Left colon (tissue), 2 donors: ENCODE measurements at regions not wholly inside any gene's neighbourhood (a gene's known extent, or its start where the extent isn't known, plus 50 kb on each side); places are given as distances from the start of the nearest gene placed in this dataset.

Experiments used
- ATAC-seq: fragments of 200-7000 bp; cut with Tn5 transposase; one replicate; pipeline ENCODE4 v1.9.1; 2020; ENCODE audit warnings: mild to moderate bottlenecking, moderate library complexity
- DNase-seq, 2 donors: peaks; one replicate each; pipeline ENCODE4 v3.0.0-alpha.2; 2020
- intact Hi-C, 2 donors: fragments of 100-400 bp; cut with DNase I in 1 of 2; cut with micrococcal nuclease in 1 of 2; formaldehyde crosslinking; loops; one replicate each; pipeline versions ENCODE4 v1.11.2 to v1.14.0; 2022; cut with DNase I, micrococcal nuclease
- donor health status: DM: no; HTN: no; CAD: no.
- donor health status: DM: yes; HTN: yes; CAD: no.

GRCh38 chr6:168961264-168961656 lies 292.4 kb downstream of the THBS2 start:
- no peak for DNase-seq
- intact Hi-C loops: no loop called here
- ATAC-seq: no peak

- DNase-seq (no peak), ATAC-seq (no peak)
- intact Hi-C loops: no loop called here
These were observed 292.9 kb downstream of the THBS2 start for GRCh38 chr6:168960551-168961263.

DNA sequence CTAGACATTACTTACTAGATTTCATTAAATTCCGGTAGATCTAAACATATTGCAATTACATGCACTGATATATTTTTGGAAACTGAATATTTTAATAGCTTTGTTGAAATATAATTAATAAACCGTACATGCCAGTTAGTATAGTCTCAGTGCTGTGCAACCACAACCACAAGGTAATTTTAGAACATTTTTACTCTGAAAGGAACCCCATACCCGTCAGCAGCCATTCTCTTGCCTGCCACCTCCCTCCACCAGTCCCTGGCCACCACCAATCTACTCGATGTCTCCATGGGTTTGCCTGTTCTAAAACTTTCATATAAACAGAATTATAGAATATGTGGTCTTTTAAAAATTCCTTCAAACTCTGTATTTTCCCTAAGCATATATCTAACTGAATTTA lies 293.9 kb downstream of the THBS2 start:
- no peak for DNase-seq
- intact Hi-C loops: no loop called here
- ATAC-seq: no peak

- peak; percentile 95 for ATAC-seq
- intact Hi-C loops: no loop called here
- DNase-seq: peak; percentile 69 to 72
These were observed 296.5 kb downstream of the THBS2 start for GRCh38 chr6:168956884-168957730.

DNA sequence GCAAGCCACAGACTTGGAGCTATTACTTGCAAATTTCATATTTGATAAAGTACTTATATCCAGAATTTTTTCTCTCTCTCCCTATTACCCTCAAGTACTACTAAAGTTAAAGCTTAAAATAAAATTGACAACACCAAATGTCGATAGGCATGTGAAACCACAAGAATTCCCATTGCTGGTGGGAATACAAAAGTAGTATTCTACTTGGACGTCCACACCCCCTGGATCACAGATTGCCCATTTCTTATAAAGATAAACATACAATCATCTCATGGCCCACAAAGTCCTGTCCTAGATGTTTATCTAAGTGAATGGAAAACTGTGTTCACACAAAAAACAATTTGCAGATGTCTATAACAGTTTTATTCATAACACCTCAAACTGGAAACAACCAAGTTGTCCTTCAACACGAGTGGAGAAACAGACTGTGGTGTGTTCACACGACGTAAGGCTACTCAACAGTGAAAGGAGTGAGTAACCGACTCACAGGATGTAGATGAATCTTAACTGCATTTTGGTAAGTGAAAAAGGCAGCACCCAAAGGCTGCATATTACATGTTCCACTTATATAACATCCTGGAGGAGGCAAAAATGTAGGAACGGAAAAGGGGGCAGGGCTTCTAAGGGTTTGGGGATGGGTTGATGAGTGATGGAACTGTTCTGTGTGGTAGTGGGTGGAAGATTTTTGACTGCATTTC lies 297.4 kb downstream of the THBS2 start:
- DNase-seq (no peak), ATAC-seq (no peak)
- intact Hi-C loops: no loop called here

GRCh38 chr6:168953461-168953860 lies 300.2 kb downstream of the THBS2 start:
- ATAC-seq (no peak), DNase-seq (no peak)
- intact Hi-C loops: no loop called here

DNA sequence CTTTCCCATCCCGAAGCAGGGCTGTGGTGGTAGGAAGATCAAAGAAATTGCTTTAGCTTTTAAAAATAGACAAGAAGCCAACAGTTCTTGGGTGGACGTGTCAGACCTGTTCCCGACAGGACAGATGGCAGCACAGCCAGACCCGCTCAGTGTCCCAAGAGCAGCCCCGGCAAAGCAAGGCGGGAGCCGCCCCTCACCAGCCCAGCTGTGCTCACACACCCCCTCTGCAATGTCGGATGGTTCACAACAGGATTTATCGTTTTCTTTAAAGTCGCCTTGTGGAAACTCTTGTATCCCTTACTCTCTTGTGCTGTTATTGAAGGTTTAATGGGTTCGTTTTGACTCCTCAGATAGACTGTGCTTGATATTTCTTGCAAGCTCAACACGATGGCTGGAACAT lies 302.4 kb downstream of the THBS2 start:
- intact Hi-C loops: no loop called here
- ATAC-seq: no peak
- DNase-seq: no peak

DNA sequence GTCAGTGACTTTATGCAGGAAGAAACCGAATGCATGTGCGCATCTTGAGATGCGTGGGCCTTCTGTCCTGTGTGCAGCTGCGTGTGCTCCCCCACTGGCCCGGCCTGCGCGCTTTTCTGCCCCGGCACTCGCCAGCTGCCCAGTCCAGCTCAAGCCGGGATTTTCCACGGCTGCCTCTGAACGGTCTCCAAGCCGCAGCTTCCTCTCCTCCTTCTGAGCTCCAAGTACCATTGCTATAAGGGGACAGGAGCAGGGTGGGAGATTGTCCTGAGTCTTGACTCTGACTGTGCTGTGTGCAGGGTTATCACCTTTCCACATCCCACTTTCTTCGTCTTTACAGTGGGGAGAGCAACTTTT lies 302.8 kb downstream of the THBS2 start:
- DNase-seq (no peak), ATAC-seq (no peak)
- intact Hi-C loops: no loop called here

- intact Hi-C loops: no loop called here
- ATAC-seq (no peak), DNase-seq (no peak)
These were observed 303.4 kb downstream of the THBS2 start for GRCh38 chr6:168949981-168950857.

GRCh38 chr6:168948990-168949531 lies 304.6 kb downstream of the THBS2 start:
- intact Hi-C loops: no loop called here
- DNase-seq (no peak), ATAC-seq (no peak)

DNA sequence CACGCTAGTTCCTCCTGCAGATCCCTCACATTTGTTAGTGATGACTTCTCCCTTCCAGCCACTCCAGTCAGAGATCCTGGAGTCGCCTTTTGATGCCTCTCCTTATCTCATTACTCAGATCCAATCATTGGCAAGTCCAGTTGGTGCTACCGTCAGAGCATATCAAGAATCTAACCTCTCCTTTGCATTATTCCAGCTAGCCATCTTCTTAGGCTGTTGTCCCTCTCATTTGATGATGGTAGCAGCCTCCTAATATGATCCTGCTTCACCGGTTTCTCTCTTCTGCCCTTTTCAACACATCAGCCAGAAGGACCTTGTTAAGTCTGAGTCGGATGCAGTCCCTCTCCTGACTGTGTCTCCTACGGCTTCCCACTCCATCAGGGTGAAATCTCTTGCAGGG lies 305.6 kb downstream of the THBS2 start:
- ATAC-seq (no peak), DNase-seq (no peak)
- intact Hi-C loops: no loop called here

GRCh38 chr6:168943231-168943905 lies 310.3 kb downstream of the THBS2 start:
- intact Hi-C loops: no loop called here

GRCh38 chr6:168942646-168943045 lies 311.0 kb downstream of the THBS2 start:
- intact Hi-C loops: no loop called here
- no peak for ATAC-seq

More at GRCh38 chr6:168943231-168943905, 310.3 kb downstream of the THBS2 start:
- ATAC-seq (no peak), DNase-seq (no peak)

DNA sequence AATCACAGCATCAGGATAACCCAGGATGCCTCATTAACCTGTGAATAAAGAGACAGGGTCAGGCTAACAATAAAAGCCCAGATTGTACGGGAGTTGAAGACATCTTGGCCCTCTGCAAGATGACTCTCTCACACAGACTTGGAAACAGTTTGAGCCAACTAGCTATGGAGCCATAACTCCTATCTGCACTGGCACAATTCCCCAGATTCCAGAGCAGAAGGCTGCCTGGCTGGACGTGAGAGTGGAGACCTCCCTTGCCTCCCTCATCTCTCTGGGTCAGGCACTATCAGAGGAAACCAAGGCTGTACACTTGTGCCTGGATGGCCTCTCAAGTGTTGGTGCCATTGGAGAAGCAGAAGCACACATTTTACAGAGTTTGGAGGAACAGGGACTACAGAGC lies 312.6 kb downstream of the THBS2 start:
- ATAC-seq: no peak

More at GRCh38 chr6:168942646-168943045, 311.0 kb downstream of the THBS2 start:
- DNase-seq: no peak

GRCh38 chr6:168939796-168940195 lies 313.9 kb downstream of the THBS2 start:
- ATAC-seq (no peak), DNase-seq (no peak)
- intact Hi-C loops: no loop called here

More for the DNA sequence above, 312.6 kb downstream of the THBS2 start:
- intact Hi-C loops: no loop called here
- DNase-seq: no peak

DNA sequence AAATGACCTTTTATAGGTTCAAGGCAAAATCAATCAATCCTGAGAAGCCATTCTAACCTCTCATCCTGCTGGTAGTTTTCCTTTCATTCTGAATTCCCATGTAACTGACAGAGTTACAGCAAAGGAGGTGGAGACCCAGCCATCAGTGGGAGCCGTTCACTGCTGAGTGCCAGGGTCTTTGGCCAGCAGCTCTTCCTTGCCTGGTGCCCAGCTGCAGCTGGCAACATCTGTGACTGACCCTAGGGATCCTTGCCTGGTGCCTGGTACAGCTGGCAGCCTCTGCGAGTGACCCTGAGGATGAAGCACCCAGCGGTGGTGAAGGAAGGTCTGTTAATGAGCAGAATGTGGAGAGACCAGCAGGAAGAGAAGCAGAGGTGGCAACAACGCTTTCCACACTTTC lies 314.6 kb downstream of the THBS2 start:
- DNase-seq: no peak
- intact Hi-C loops: no loop called here
- ATAC-seq: no peak

DNA sequence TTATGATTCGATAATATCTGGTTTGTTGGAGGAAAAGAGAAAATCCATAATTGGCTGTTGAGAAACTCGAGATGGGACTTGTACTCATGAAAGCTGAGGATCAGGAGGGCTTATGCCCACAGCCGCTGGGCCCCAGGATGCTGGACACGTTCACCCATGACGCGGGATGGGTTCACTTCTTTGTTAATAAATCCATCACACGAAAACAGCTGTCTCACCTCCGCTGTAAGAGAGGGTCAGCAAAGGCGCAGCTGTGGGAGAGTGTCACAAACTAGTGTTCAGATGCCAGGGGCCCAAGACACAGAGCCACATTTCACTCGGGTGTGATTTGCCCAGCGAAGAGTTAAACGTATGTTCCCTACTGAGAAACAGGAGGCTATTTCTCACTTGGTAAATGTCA lies 315.1 kb downstream of the THBS2 start:
- intact Hi-C loops: no loop called here
- no peak for ATAC-seq
- DNase-seq: no peak

DNA sequence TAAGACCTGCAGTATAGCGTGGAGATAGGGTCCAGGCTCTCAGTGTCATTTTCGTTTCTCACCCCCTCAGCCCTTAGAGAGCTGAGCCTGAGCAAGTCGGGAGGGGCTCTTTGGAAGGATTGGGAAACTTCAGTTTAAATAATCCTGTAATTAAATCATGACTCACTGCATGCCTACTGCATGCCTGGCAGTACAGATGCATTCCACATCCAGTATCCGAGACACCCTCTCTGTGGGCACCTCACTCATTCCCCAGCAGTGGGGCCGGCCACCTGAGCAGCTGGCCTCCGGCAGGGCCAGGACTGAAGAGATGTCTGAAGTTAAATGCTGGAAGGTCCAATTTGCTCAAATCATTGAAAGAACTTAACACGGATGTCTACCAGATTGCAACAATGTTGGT lies 316.6 kb downstream of the THBS2 start:
- no peak for ATAC-seq
- no peak for DNase-seq
- intact Hi-C loops: no loop called here
